Neuronal stem cell (in vitro differentiated cells): ENCODE measurements at regions not wholly inside any gene's neighbourhood (a gene's known extent, or its start where the extent isn't known, plus 50 kb on each side); places are given as distances from the start of the nearest gene placed in this dataset.

Experiments used
- DNase-seq: peaks from one replicate; pipeline ENCODE4 v3.0.0-alpha.2; 2013; ENCODE audit warnings: low spot score
- H2AFZ ChIP-seq: one replicate; pipeline ENCODE4 v1.6.1; 2013; ENCODE audit warnings: mild to moderate bottlenecking, low read length, inconsistent platforms
- H2AK5ac ChIP-seq: 2 replicates; pipeline ENCODE4 v1.6.1; 2013; ENCODE audit warnings: low read depth, mild to moderate bottlenecking, inconsistent platforms, low read length, moderate library complexity, mixed read lengths
- H2BK120ac ChIP-seq: 2 replicates; pipeline ENCODE4 v1.6.1; 2013; ENCODE audit warnings: low read depth, mild to moderate bottlenecking, inconsistent platforms, low read length, moderate library complexity, mixed read lengths
- H2BK12ac ChIP-seq: one replicate; pipeline ENCODE4 v1.6.1; 2013; ENCODE audit warnings: low read length, inconsistent platforms
- H2BK15ac ChIP-seq: 2 replicates; pipeline ENCODE4 v1.6.1; 2013; ENCODE audit warnings: mild to moderate bottlenecking, low read length, inconsistent platforms, mixed read lengths
- H2BK5ac ChIP-seq: one replicate; pipeline ENCODE4 v1.6.1; 2013; ENCODE audit warnings: inconsistent platforms, mild to moderate bottlenecking, low read length, moderate library complexity
- H3K14ac ChIP-seq: one replicate; pipeline ENCODE4 v1.6.1; 2013; ENCODE audit warnings: low read length, inconsistent platforms
- H3K18ac ChIP-seq: 2 replicates; pipeline ENCODE4 v1.6.1; 2013; ENCODE audit warnings: low read length, inconsistent platforms
- H3K23ac ChIP-seq: 2 replicates; pipeline ENCODE4 v1.6.1; 2013; ENCODE audit warnings: low read depth, mild to moderate bottlenecking, mixed read lengths, low read length, inconsistent platforms; ENCODE audit not compliant: poor library complexity
- H3K27ac ChIP-seq: replicated peaks from 3 replicates; pipeline ENCODE4 v1.5.1; 2013; ENCODE audit warnings: low read length, inconsistent platforms
- H3K27me3 ChIP-seq, 3 experiments: 2 replicates each; pipeline ENCODE4 v1.6.1; 2013; ENCODE audit warnings: low read length in 3 of 3, mild to moderate bottlenecking in 2 of 3, inconsistent platforms in 1 of 3, low read depth in 1 of 3, mixed read lengths in 1 of 3, moderate library complexity in 1 of 3; ENCODE audit not compliant: control insufficient read depth in 3 of 3, insufficient read depth in 3 of 3
- H3K36me3 ChIP-seq, 2 donors: replicated peaks in 1 of 2; 2 replicates each; pipeline ENCODE4 v1.6.1; 2013; ENCODE audit warnings: low read length in 2 of 2; ENCODE audit not compliant: control insufficient read depth in 2 of 2, insufficient read depth in 2 of 2
- H3K4ac ChIP-seq: 2 replicates; pipeline ENCODE4 v1.6.1; 2013; ENCODE audit warnings: inconsistent platforms, mild to moderate bottlenecking, low read length, moderate library complexity
- H3K4me1 ChIP-seq, 2 donors: 1 replicate in 1 of 2; 2 replicates in 1 of 2; pipeline ENCODE4 v1.6.1; 2013; ENCODE audit warnings: low read length in 2 of 2, low read depth in 1 of 2; ENCODE audit not compliant: control insufficient read depth in 2 of 2, insufficient read depth in 1 of 2
- H3K4me2 ChIP-seq: one replicate; pipeline ENCODE4 v1.6.1; 2013; ENCODE audit warnings: mild to moderate bottlenecking, low read length, inconsistent platforms; ENCODE audit not compliant: insufficient read depth, poor library complexity, severe bottlenecking
- H3K4me3 ChIP-seq, 2 donors: 2 replicates each; pipeline ENCODE4 v1.5.1; 2013; ENCODE audit warnings: low read length in 2 of 2, mild to moderate bottlenecking in 2 of 2, inconsistent platforms in 1 of 2, moderate library complexity in 1 of 2
- H3K79me1 ChIP-seq: one replicate; pipeline ENCODE4 v1.6.1; 2013; ENCODE audit warnings: low read depth, mild to moderate bottlenecking, inconsistent platforms, low read length, moderate library complexity
- H3K9ac ChIP-seq: one replicate; pipeline ENCODE4 v1.6.1; 2013; ENCODE audit warnings: mild to moderate bottlenecking, low read depth, low read length, inconsistent platforms; ENCODE audit not compliant: poor library complexity
- H3K9me3 ChIP-seq, 2 donors: replicated peaks in 1 of 2; 2 replicates each; pipeline versions ENCODE3 to v1.6.1; 2013; ENCODE audit warnings: low read length in 2 of 2, mild to moderate bottlenecking in 2 of 2, inconsistent platforms in 1 of 2, low read depth in 1 of 2, mixed read lengths in 1 of 2, moderate library complexity in 1 of 2; ENCODE audit not compliant: control insufficient read depth in 2 of 2, insufficient read depth in 1 of 2
- H4K8ac ChIP-seq: one replicate; pipeline ENCODE4 v1.6.1; 2013; ENCODE audit warnings: low read depth, mild to moderate bottlenecking, inconsistent platforms, low read length, moderate library complexity
- H4K91ac ChIP-seq: one replicate; pipeline ENCODE4 v1.6.1; 2013; ENCODE audit warnings: low read length, low read depth, mild to moderate bottlenecking, inconsistent platforms; ENCODE audit not compliant: poor library complexity
- WGBS, 2 donors: extraction: QIAGEN DNeasy Blood & Tissue Kit; methylation state at CpG; one replicate each; pipeline ENCODE4 v1.1.7; 2013; ENCODE audit warnings: missing lambda C conversion rate in 2 of 2, mixed read lengths in 1 of 2; ENCODE audit not compliant: insufficient read length in 2 of 2, insufficient replicate concordance in 1 of 2; ENCODE audit errors: extremely low coverage in 2 of 2; 5-methylcytosine and 5-hydroxymethylcytosine counted together

GRCh38 chr5:28408186-28408585 lies 1369.8 kb upstream of the CDH9 start:
- H4K8ac ChIP-seq: no peak overlapping the region
- no peak overlapping the region for H2AFZ ChIP-seq
- no peak overlapping the region for H3K4ac ChIP-seq
- H3K18ac ChIP-seq: no peak overlapping the region
- H2AK5ac ChIP-seq: no peak overlapping the region
- no peak overlapping the region for H3K4me2 ChIP-seq
- no CpG with 5 or more reads among the region's 3 CpGs for WGBS, 2 donors
- H3K36me3 ChIP-seq: no peaks in the 10 kb centered on the region
- no peaks in the 10 kb centered on the region for H3K79me1 ChIP-seq
- no peak overlapping the region for H3K4me3 ChIP-seq
- no peak for DNase-seq
- H4K91ac ChIP-seq: no peak overlapping the region
- H2BK15ac ChIP-seq: no peak overlapping the region
- H2BK5ac ChIP-seq: no peak overlapping the region
- no peak overlapping the region for H2BK120ac ChIP-seq
- peaks cover 12 to 13% of the 10 kb centered on the region in 2 donors for H3K4me1 ChIP-seq
- no peak overlapping the region for H2BK12ac ChIP-seq
- H3K23ac ChIP-seq: no peak overlapping the region
- H3K9me3 ChIP-seq: peaks cover 1 to 53% of the 10 kb centered on the region in 2 donors
- no peak overlapping the region for H3K9ac ChIP-seq
- H3K27me3 ChIP-seq: no peaks in the 10 kb centered on the region
- H3K27ac ChIP-seq: no peak overlapping the region
- H3K14ac ChIP-seq: no peak overlapping the region

GRCh38 chr5:28404363-28405071 lies 1366.1 kb upstream of the CDH9 start:
- no peaks in the 10 kb centered on the region for H3K27me3 ChIP-seq
- H3K79me1 ChIP-seq: no peaks in the 10 kb centered on the region
- H2BK5ac ChIP-seq: peak overlapping the region; percentile 90
- H4K8ac ChIP-seq: no peak overlapping the region
- no peak overlapping the region for H3K4me2 ChIP-seq
- DNase-seq: no peak
- no peaks in the 10 kb centered on the region for H3K36me3 ChIP-seq
- H3K27ac ChIP-seq: peak overlapping the region; percentile 46
- WGBS, 2 donors: no CpG with 5 or more reads among the region's 35 CpGs
- peak overlapping the region; percentile 68 for H3K23ac ChIP-seq
- H3K9me3 ChIP-seq: peaks cover 0 to 33% of the 10 kb centered on the region in 2 donors
- H2AK5ac ChIP-seq: peak overlapping the region; percentile 88
- H3K4ac ChIP-seq: peak overlapping the region; percentile 58
- peak overlapping the region; percentile 50 for H3K9ac ChIP-seq
- peak overlapping the region; percentile 87 for H2BK12ac ChIP-seq
- peaks cover 17 to 29% of the 10 kb centered on the region in 2 donors for H3K4me1 ChIP-seq
- H3K14ac ChIP-seq: peak overlapping the region; percentile 40
- H2AFZ ChIP-seq: peak overlapping the region; percentile 30
- H3K4me3 ChIP-seq: no peak overlapping the region
- H2BK15ac ChIP-seq: peak overlapping the region; percentile 98
- H3K18ac ChIP-seq: peak overlapping the region; percentile 86
- H4K91ac ChIP-seq: peak overlapping the region; percentile 80
- peak overlapping the region; percentile 97 for H2BK120ac ChIP-seq

- no peak overlapping the region for H3K4ac ChIP-seq
- H2BK120ac ChIP-seq: no peak overlapping the region
- peaks cover 17 to 35% of the 10 kb centered on the region in 2 donors for H3K4me1 ChIP-seq
- H3K14ac ChIP-seq: no peak overlapping the region
- H3K4me3 ChIP-seq: no peak overlapping the region
- no peak overlapping the region for H3K23ac ChIP-seq
- no peak overlapping the region for H2BK5ac ChIP-seq
- no peak overlapping the region for H2AK5ac ChIP-seq
- H3K79me1 ChIP-seq: no peaks in the 10 kb centered on the region
- H3K4me2 ChIP-seq: no peak overlapping the region
- H2BK15ac ChIP-seq: no peak overlapping the region
- H3K36me3 ChIP-seq: no peaks in the 10 kb centered on the region
- DNase-seq: peak; percentile 65
- peak overlapping the region; percentile 86 for H3K18ac ChIP-seq
- H3K27me3 ChIP-seq: no peaks in the 10 kb centered on the region
- H2BK12ac ChIP-seq: no peak overlapping the region
- peaks cover 0 to 30% of the 10 kb centered on the region in 2 donors for H3K9me3 ChIP-seq
- H2AFZ ChIP-seq: no peak overlapping the region
- WGBS, 2 donors: no CpG with 5 or more reads among the region's 5 CpGs
- H4K91ac ChIP-seq: no peak overlapping the region
- peak overlapping the region; percentile 46 for H3K27ac ChIP-seq
- H3K9ac ChIP-seq: no peak overlapping the region
- no peak overlapping the region for H4K8ac ChIP-seq
Measured at GRCh38 chr5:28403846-28404245, 1365.5 kb upstream of the CDH9 start.

GRCh38 chr5:28402590-28403301 lies 1364.4 kb upstream of the CDH9 start:
- Histone ChIP-seq H3K9me3 (peaks cover 0 to 20% of the 10 kb centered on the region in 2 donors), H3K14ac (no peak overlapping the region), H2BK15ac (no peak overlapping the region), H3K4ac (no peak overlapping the region), H3K36me3 (no peaks in the 10 kb centered on the region), H2BK5ac (no peak overlapping the region), H3K79me1 (no peaks in the 10 kb centered on the region), H3K18ac (no peak overlapping the region), H3K9ac (no peak overlapping the region), H2AK5ac (no peak overlapping the region), H2BK120ac (no peak overlapping the region), H3K23ac (no peak overlapping the region), H3K4me3 (no peak overlapping the region), H2AFZ (no peak overlapping the region), H2BK12ac (no peak overlapping the region), H4K91ac (no peak overlapping the region), H3K4me1 (peaks cover 17 to 44% of the 10 kb centered on the region in 2 donors), H3K27me3 (no peaks in the 10 kb centered on the region), H3K27ac (no peak overlapping the region), H3K4me2 (no peak overlapping the region), H4K8ac (no peak overlapping the region)
- DNase-seq: no peak
- no CpG with 5 or more reads among the region's 3 CpGs for WGBS, 2 donors
